Anterior cingulate cortex (tissue), 58 donors: ENCODE measurements at regions not wholly inside any gene's neighbourhood (a gene's known extent, or its start where the extent isn't known, plus 50 kb on each side); places are given as distances from the start of the nearest gene placed in this dataset.
A peak's percentile ranks its signal among the peaks of the same experiment; 100 is the strongest.
"Not testable (repeated sequence)": the region's sequence is repeated elsewhere in the genome, so short reads cannot be mapped to it uniquely, and the experiment has no call there.

ENCODE experiments used
- DNase-seq, 58 donors: peaks; one replicate each; lab custom pipeline; 2025; lab: John Stamatoyannopoulos, UW

DNA sequence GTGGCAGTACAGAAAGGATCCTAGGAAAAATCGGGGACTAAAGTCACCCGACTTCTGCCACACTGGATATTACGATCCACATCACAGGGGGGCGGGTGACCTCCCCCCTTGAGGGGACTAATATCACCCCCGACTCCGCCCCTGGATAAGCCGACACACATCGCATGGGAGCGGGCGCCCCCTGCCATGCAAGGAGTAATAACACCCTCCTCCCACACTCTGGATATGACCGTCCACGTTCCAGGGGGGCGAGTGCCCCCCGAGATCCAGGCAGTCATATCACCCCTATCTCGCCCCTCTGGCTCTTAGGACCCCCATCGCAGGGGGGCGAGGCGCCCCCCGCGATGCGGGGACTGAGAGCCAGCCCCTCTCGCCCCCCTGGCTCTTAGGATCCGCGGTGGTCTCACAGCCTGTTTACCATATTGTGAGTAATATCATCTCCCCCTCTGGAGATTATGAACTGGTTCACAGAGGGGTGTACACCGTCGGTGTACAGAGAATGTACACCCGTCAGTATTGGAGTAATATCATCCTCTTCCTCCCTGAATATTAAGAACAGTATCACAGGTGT is 423.0 kb downstream of the DIRAS2 start:
- peak in 1 of 58 donors; percentile 3 for DNase-seq

DNA sequence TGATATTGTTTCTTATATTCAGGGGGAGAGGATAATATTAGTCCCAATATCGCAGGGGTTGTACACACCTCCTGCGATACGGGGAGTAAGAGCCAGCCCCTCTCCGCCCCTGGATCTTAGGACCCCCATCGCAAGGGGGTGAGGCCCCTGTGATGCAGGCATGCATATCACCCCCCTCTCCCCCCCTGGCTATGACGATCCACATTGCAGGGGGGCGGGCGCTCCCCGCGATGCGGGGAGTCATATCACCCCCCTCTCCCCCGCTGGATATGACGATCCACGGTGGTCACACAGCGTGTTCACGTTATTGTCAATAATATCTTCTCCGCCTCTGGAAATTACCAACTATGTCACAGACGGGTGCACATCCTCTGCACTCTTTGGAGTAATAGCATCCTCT is 420.7 kb downstream of the DIRAS2 start:
- not testable (repeated sequence) for DNase-seq

GRCh38 chr9:90226839-90227338 is 415.7 kb downstream of the DIRAS2 start:
- peak in 44 of 58 donors; percentile 1 to 75 (median 21) for DNase-seq

DNA sequence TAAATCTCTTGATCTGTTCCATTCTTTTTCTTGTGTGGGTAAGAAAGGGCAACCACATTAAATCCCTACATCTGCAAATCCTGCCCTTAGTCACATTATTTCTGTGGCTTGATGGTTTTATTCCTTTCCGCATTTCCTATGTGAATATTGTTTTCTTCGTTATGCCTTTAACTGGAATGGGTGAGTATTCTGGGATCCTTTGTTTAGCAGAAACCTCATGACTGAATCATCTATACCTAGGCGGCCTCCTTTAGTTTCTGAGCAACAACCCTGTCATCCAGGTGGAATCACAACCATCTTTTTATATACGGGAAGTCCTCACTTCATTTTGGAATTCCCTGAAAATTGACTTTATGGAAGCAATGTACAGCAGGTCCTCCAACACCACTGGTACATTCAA is 409.5 kb downstream of the DIRAS2 start:
- not testable (repeated sequence) for DNase-seq

- no peak for DNase-seq
Measured at GRCh38 chr9:90240541-90240940, 402.1 kb downstream of the DIRAS2 start.

- no peak for DNase-seq
Measured at GRCh38 chr9:90245661-90246060, 397.0 kb downstream of the DIRAS2 start.

- DNase-seq: no peak
Measured at GRCh38 chr9:90249094-90249493, 393.5 kb downstream of the DIRAS2 start.

GRCh38 chr9:90251316-90251715 is 391.3 kb downstream of the DIRAS2 start:
- DNase-seq: no peak

GRCh38 chr9:90256345-90256744 is 386.3 kb downstream of the DIRAS2 start:
- peak in 14 of 58 donors; percentile 1 to 68 (median 15) for DNase-seq

DNA sequence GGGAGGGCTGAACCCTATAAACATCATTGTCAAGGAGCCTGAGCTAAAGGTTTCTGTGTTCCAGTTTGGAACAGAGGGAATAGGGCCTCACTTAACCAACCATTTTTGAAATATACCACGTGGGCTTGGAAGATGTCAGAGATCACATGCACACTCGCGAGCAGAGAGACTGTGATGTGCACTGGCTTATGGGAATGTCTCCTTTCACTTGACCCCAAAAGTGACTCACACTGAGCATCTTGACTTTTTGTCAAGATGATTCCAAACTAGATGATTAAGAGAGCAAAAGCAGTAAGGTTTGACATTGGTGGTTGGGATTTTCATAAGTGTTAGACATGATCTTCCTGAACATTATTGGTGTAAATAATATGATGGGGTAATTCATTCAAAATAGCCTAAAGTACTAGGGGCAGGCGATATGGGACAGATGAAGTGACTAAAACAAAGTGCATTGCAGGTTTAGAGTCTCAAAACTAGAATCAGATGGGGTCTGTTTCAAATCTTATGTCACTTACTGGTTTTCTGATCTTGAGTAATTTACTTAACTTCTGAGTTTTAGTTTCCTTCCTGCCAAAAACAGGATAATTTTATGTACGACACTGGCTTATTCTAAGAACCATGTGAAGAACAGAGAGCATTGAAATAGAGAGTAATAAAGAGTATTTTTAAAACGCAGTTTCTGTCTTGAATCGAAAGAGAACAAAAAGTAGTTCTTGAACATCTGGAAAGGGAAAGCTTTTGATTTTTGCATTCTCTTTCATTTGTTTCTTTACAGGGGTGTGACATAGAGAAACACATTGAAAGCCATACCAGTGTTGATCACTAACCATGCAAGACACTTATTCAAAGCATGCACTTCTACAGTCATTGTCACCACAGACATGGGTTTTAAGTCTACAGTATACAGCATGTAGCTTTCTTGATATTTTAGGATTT is 383.0 kb downstream of the DIRAS2 start:
- DNase-seq: no peak

DNA sequence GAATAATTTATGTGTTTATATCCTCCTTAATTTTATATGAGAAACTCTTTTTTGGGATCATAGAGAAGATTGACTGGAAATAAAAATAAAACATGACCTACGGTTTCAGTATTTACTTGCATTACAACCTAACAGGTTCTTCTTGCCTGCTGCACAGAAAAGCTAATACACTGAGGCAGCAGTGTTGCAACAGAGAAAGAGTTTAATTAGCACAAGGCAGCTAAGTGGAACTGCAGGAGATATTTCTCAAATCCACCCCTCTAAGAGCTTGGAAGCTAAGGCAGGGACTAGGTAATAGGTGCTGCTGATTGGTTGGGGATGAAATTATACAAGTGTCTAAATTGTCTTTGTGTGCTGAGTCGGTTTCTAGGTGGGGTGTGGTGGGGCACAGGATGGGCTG is 380.9 kb downstream of the DIRAS2 start:
- no peak for DNase-seq

GRCh38 chr9:90268613-90269012 is 374.0 kb downstream of the DIRAS2 start:
- no peak for DNase-seq

DNA sequence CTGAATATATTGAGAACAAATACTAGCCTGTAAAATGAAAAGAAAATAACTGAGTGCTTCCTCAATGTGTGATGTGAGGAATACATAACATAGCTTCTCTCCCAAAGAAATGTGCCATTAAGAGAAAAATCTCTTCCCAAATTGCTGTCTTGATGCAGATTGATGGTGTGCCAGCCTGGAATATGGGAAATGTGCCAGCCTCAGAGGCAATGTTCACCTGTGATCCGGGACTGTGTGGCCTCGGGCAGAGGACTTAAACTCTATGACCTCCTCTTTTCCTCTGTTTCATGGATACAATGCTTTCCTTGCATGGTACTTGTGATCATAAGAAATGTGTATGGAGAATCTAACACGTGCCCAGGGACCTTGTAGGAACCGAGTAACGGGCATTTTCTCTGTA is 370.9 kb downstream of the DIRAS2 start:
- DNase-seq: no peak

GRCh38 chr9:90274725-90275124 is 367.9 kb downstream of the DIRAS2 start:
- no peak for DNase-seq

- DNase-seq: no peak
Measured at GRCh38 chr9:90285946-90286345, 356.7 kb downstream of the DIRAS2 start.

DNA sequence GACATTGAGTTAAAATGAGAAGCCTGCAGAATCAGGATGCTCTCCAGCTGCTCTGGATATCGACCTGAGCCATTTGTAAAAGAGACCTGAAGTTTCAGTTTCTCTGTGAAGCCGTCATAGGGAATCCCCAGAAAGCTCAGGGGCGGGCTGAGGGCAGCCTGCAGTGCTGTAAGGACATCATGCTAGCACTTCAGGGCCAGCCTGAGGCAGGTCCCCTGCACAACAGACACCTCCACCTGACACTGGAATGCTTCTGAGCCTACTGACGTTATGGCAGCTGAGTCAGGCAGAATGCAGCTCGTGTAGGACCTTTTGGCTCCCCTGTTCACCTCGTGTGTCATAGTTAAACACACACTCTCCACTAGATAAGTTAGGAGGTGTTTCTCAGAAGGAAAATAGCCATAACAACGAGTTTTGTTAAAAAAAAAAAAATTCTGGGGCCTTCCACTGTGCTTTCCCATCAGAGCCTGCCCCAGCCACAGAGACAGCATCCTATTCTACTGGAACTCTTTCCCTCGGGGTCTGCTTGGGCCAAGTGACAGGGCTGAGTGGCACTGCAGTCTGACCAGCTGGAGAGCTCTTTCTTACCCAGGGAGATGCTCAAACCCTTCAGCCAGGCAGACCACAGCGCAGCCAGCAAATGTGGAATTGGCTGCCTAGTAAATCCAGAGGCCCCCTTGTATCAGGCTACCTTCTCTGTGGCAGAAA is 354.9 kb downstream of the DIRAS2 start:
- no peak for DNase-seq

GRCh38 chr9:90288275-90288639 is 354.4 kb downstream of the DIRAS2 start:
- no peak for DNase-seq

DNA sequence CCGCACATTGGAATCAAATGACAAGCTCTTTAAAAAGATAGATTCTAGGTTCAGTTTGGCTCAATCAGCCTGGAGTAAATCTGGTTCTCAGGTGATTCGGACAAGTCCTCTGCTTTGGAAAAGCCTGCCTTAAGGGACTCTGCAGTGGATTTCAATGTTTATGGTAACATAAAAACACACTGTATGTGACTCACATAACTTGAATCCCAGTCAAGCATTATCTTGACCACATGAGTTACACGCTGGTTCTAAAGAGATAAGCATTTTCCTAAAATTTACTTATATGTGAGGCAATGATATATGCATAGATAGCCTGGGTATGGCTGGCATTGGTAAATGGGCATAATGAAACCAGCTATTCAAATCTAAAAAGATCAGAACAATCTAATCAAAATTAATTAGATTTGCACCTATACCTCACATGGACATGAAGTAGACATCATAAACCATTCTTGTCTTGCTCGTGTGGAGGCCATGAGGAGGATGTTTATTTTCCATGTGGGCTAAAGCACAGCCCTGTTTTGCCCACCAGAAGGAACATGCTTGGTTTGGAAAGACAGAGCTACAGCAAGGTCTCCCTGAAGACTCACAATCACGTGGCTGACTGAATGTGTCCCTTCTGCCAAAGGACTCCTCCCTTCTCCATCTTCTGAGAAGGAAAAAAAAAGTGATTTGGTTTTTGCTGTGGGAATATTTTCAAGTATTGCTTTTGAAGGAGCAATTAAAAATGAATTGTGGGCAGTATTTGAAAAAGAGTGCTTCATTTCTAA is 351.7 kb downstream of the DIRAS2 start:
- no peak for DNase-seq

DNA sequence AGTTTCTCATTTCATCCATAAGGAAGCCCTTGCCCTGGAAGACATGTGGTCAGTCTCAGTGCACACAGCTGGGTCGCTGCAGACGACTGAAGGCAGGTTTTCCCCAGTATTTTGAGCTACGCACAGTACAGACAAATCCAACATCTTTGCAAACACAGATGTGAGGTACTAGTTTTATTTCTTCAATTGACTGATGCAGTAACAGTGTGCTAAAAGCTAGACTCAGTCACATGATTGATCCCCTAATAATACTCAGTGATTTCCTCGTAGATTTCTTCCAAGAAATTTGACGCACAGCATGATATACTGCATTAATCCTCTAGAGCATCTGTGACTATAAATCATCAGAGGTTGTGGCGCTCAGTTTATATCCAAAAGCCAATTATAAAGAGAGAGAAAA is 346.1 kb downstream of the DIRAS2 start:
- DNase-seq: no peak

DNA sequence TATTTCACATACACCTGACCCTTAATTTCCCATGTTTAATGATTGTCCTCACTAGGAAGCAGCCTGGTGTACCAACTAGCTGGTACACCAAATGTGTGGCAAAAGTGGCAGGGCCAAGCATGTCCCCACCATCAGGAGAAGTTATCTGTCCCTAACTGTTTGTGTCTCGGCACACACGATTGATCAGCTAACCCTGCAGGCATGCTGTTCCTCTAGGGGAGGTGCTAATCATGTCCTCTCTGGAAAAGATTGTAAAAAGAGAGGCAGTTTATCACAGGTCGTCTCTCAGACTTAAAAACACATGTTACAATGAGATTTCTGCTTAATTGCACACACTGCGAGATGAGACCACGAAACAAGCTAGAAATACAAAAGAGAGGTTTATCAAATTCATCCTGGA is 342.7 kb downstream of the DIRAS2 start:
- DNase-seq: no peak
